HG03565 (cell line): ENCODE measurements at regions not wholly inside any gene's neighbourhood (a gene's known extent, or its start where the extent isn't known, plus 50 kb on each side); places are given as distances from the start of the nearest gene placed in this dataset.
"Not testable (repeated sequence)": the region's sequence is repeated elsewhere in the genome, so short reads cannot be mapped to it uniquely, and the experiment has no call there.

Source experiments
- ATAC-seq: cut with Tn5 transposase; IDR thresholded peaks from one replicate; pipeline ENCODE4 v1.9.1; 2021; ENCODE audit warnings: mild to moderate bottlenecking, moderate library complexity; ENCODE audit not compliant: unreplicated experiment

DNA sequence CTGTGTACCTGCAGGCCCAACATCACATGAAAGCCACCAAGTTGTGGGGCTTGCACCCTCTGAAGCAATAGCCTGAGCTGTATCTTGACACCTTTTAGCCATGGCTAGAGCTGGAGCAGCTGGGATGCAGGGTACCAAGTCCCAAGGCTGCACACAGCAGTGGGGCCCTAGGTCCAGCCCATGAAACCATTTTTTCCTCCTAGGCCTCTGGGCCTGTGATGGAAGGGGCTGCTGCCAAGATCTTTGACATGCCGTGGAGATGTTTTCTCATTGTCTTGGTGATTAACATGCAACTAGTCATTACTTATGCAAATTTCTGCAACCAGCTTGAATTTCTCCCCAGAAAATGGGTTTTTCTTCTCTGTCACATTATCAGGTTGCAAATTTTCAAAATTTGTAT, 387.2 kb upstream of the RIOK2 start:
- no peak for ATAC-seq

DNA sequence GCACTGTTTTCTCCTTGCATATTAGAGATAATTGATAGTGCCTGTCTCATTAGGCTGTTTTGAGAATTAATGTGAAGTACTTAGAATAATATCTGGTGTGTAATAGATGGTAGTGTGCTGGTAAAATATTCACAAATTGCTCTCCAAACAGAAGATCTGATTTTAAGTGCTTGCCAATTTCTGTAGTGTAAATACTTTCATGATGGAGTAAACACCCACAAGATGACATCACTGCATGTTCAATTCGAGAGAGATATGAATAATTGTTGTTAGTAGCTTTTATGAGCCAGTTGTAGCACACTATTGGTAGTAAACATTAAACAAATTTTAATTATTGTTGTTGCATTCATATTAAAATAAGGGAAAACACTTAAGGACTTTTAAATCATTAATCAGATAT, 392.3 kb upstream of the RIOK2 start:
- no peak for ATAC-seq

DNA sequence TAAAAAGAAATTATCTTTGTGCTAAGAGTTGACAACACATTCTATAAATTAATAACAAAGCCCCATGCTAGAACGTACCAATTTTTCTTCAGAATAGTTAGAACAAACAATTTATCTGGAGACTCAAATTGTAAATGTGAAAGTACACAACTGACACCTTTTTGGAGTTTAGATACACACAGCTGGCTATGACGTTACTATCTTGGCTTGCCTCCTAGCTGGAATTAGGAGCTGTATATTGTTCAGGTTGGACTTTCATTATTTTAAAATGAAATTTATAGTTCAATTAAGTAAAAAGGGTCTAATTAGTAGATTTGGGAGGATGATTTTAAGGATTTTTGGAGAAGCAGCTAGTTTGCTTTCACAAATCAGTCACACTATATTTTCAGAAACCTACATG, 393.9 kb upstream of the RIOK2 start:
- ATAC-seq = no peak

DNA sequence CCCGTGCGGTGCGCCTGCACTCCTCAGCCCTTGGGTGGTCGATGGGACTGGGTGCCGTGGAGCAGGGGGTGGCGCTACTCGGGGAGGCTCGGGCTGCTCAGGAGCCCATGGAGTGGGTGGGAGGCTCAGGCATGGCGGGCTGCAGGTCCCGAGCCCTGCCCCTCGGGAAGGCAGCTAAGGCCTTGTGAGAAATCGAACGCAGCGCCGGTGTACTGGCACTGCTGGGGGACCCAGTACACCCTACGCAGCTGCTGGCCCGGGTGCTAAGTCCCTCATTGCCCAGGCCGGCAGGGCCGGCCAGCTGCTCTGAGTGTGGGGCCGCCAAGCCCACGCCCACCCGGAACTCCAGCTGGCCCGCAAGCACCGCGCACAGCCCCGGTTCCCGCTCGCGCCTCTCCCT, 396.9 kb upstream of the RIOK2 start:
- not testable (repeated sequence) for ATAC-seq

DNA sequence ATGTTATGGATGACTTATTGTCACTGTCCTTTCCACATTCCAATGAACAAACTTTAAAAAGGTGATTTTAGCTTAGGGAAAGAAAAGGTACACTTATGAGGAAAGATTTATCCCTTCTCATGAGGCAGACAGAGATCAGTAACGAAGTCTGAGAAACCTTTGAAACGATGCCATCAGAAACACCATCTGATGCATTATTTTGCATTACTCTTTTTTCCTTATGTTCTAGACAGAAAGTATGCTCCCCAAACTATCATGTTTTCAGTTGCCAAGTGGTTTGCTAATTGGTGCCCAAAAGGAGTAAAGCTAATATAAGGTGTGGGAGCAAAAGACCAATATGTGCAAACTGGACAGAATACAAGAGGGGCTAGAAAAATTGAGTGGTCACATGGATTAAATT, 397.7 kb upstream of the RIOK2 start:
- no peak for ATAC-seq

DNA sequence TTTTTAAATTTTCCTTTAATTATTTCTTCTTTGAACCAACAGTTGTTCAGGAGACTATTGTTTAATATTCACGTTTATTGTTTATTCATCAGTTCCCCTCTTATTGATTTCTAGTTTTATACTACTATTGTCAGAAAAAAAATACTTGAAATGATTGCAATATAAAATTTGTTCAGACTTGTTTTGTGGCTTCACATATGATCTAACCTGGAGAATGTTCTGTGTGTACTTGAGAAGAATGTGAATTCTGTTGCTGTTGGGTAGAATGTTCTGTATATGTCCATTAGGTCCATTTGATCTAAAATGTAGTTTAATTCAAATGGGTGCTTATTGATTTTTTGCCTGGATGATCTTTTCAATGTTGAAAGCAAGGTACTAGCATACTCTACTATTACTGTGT, 408.7 kb upstream of the RIOK2 start:
- no peak for ATAC-seq

DNA sequence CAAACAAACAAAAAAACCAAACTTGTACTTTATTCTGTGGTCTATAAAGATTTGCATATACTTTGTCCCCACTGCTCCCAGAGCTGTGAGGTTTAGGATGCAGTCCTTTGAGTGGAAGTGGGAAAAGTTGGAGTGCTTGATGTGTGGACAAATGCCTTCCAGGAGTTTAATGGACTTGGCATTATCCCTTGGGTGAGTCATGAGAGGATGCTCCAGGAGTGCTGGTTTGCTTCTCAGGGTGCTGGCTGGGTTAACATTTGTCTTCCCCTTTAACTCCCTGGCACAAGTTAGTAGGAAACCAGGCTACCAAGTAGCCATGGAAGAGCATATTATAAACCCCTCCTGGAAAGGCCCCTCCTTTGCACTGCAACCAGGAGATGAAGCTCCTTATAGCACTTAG, 417.4 kb upstream of the RIOK2 start:
- ATAC-seq = no peak

DNA sequence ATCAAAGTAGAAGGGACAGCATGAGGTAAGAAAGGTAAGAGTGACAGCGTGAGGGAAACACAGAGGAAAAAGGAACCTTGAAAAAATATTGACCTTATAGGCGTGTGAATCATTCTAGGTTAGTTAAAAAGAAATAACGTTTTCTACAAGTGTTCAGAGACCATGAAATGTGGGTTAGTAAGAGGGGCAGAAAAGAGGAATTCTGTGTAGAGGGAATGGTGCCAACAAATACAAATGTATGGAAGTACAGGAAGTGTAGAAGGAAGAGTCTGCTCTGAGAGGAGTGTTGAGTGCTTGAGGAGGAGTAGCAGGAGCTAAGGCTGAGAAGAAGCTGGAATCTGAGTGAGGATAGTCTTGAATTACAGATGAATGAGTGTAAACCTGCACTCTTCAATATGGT, 418.6 kb upstream of the RIOK2 start:
- no peak for ATAC-seq

DNA sequence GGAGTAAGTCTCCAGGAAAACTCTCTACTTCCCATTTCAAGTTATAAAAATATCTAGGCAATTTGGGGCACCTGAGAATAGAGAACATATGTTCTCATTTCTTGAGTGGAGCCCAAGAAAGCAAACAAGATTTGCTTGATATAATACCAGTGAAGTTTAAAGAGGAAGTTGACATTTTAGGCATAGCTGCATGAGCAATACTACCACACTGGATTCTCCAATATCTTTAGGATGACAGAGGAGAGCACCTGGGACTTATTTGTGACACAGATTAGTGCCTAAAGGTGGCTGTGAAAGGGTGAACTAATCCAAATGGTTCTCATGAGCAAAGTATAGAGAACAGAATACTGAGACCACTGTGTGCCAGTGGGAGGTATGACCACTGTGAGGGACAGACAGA, 423.5 kb upstream of the RIOK2 start:
- no peak for ATAC-seq

DNA sequence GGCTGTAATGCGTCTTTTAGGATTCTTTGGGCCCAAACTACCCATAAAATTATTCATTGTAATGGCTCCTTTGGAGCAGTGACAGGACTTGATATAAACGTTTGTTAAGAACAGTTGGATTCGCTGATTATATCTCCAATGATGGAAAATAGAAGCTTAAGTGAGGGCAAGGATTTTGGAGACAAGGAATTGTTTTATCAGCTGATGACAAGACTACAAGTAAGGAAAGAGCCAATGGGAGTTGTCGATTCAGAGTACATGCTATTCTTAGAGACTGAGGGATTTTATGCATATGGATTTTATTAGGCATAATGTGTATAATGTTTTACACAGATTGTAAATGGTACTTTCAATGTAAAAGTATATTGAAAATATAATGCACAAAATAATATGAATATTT, 425.5 kb upstream of the RIOK2 start:
- ATAC-seq = no peak

DNA sequence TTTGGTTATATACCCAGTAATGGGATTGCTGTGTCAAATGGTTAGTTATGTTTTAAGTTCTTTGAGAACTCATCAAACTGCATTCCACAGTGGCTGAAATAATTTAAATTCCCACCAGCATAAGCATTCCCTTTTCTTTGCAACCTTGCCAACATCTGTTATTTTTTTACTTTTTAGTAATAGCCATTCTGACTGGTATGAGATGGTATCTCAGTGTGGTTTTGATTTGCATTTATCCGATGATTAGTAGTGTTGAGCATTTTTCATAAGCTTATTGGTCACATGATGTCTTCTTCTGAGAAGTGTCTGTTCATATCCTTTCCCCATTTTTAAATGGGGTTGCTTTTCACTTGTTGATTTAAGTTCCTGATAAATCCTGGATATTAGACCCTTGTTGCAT, 435.7 kb upstream of the RIOK2 start:
- no peak for ATAC-seq

DNA sequence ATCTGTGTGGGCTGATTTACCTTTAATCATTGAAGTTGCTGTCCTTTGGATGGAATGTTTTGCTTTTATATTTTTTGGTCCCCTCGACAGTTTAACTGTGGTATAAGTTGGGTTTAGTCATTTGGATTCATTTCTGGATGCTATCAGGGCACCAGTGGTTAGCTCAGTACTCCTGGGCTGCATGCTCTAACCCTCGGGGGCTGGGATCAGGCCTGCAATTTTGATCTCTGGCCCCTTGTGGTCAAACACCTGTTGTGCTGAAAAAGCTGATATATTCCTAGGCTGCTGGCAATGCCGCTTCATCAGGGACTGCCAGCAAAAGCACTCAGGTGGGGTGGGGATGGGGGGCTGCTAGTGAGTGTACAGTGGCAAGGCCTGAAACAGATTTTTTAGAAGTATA, 440.4 kb upstream of the RIOK2 start:
- ATAC-seq = no peak

DNA sequence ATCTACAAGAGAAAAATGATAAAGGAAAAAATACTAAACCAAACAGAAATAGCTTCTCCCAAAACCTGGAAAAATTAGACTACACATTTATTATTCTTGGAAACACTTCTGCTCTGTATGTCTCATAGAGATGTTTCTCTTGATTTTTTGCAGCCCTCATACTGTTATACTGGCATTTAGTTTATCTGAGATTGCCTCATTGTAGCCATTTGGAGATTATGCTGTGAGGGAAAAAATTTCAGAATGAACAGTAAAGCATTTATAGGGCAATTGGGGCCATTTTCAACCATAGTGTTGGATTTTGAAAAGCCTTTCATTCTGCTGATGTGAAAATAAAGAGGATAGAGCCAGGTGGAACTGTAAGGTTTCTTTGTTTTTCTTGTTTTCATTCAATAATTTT, 441.8 kb upstream of the RIOK2 start:
- ATAC-seq = no peak

DNA sequence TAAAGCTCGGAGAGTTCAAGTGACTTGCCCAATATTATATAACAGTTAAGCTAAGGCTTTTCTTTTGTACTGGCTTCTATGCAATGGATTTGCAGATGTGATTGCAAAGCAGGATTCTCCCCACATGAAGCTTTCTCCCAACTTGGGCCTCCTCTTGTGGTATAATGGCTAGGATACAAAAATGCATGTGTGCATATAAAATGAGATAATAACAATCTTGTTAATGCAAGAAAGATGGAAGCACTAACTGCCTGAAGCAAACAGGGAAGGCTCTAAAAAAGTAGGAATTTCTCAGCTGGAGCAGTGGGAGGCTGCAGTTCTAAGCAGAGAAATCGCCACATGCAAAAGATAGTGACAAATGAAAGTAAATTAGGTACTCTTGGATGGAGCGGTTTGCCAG, 444.2 kb upstream of the RIOK2 start:
- no peak for ATAC-seq

DNA sequence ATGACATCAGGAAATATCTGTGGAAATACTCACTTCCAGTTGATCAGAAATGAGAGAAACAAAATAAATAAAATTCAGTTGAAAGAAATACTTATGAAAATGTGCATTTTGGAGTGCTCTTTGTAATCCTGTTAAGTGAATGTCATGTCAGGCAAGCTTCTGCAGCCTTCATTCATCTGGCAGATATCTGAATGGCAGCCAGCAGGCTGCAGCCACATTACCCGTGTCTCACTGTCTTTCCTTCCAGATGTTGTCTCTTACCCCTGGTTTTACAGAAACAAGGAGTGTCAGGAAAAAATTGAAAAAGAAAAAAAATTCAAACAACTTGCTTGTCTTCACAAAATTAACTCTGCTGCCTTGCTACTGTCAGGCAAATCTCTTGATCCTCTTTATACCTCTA, 445.0 kb upstream of the RIOK2 start:
- ATAC-seq = no peak

DNA sequence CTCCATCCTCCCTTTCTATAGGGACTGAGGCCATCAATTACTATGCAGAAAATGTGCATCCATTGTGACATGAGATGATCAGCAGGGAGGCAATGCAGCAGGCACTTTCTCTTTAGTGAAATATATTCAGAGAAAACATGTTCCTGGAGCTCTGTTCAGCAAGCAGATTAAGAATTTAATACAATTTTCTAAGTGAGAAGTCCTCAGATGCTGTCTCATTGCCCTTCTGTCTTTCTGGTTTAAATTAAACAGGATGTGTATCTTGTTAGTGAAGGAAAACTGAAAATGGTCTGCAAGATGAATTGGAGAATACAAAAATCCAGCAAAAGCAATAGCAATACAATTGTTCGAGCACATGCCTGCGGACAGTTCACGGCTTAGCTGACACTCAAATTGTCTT, 445.8 kb upstream of the RIOK2 start:
- no peak for ATAC-seq

DNA sequence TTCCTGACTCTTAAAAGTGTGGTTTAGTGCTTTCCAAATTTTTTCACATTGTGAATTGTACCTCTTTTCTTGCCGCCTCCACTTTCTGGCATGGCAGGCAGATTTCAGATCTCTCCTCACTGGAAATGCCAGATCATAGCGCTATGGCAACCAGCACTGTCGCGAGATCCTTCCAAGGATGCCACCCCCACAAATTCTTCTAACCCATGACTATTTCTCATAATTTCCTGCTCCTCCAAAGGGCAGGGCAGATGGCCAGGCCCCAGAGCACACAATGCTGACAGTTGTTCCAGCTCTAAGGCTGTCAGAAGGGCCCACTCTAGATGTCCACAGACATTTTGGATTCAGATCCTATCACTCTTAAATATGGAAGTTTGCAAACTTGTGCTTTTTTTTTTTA, 446.2 kb upstream of the RIOK2 start:
- ATAC-seq = no peak

DNA sequence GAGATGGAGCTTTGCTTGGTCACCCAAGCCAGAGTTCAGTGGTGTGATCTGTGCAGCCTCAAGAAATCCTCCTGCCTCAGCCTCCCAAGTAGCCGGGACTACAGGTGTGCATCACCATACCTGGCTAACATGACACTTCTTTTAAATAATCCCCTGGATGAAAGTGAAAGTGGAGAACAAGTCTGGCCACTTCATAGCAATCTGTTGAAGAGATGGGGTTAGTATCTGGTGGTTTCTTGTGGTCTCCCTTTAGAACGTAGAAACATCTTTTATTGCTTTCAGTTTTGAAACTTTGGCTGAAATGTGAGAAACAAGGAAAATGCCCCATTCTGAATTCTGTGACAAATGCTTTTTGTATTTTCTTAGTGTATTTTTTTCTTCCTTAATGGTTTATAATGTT, 452.5 kb upstream of the RIOK2 start:
- ATAC-seq = no peak

DNA sequence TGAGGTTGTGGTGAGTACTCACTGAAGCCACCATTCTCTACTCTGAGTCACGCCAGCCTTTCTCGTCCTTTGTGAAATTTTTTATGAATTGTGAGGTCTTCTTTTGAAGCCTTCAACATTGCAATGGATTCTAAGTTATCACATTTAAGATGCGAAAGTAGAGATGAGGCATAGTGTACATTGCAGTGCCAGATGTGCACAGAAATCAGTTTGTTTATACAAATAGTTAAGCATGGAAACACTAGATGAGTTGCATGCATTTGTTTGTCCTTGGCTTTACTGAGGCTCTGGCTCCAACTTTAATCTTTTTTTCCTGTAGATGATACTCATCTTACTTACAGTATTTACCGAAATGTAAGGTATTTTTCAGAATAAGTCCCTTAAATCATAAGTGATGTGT, 453.7 kb upstream of the RIOK2 start:
- ATAC-seq = no peak

DNA sequence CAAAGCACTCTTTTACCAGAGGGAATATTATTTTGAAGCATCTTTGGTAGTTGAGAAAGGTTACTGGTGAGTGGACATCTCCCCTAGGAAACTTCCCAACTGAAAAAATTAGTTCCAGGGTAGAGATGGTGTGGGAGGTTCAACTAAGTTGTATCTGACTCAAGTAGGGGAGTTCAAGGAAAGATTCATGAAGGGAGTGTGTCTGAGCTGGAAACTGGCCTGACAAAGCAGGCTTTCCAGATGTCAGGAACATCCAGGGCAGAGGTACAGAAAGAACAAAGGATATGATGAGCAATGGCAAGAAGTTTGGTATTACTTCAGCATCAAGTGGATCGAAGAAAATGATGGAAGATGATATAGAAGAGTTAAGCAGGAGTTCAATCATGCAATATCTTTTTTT, 458.0 kb upstream of the RIOK2 start:
- no peak for ATAC-seq

DNA sequence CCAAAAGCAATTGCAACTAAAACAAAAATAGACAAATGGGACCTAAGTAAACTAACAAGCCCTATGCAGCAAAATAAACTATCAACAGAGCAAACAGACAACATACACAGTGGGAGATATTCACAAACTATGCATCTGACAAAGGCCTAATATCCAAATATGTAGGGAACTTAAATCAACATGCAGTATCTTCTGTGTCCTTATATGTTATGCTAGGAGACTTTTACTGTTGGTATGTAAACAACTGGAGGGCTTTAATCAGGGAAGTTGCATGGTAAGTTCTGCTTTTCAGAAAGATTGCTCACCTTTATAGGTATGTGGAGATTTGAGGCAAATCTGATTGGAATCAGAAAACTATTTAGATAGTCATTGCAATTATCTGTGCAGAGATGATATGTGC, 461.2 kb upstream of the RIOK2 start:
- ATAC-seq = no peak

DNA sequence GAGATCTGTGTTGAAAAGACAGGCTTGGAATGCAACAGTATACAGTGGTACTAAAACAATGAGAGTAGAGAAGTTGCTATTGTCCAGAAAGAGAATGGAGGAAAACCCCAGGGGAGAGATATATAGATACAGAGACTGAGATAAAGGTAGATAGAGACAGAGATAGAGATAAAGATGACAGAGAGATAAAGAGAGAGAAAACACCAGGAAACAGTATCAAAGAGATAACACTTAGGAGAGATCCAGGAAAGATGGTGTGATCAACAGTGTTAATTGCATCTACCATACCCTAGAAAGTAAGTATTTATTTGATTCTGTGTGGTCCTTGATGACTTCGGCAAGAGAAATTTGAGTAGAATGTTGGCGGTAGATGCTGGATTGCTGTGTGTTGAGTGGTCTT, 461.8 kb upstream of the RIOK2 start:
- ATAC-seq = no peak

DNA sequence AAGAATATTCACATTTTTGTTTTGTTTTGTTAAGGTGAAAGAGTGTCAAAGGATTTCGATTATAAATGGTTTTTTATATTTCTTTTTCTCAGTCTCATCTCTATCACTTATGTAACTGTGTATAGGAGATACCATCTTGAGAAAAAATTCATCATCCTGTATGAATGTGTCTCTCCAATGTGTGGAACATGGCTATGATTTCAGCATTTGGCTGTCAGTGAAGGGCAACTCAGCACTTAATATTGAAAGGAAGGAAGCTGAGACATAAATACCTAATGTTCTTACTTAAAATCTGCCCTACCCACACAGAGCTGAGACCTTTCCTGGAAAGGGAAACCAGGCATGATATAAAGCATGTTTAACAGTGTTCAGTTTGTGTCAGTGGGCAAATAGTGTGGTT, 474.2 kb upstream of the RIOK2 start:
- no peak for ATAC-seq
